Colonic mucosa (tissue), 4 donors: ENCODE measurements at regions not wholly inside any gene's neighbourhood (a gene's known extent, or its start where the extent isn't known, plus 50 kb on each side); places are given as distances from the start of the nearest gene placed in this dataset.

ENCODE experiments used
- DNase-seq: peaks from one replicate; pipeline ENCODE4 v3.0.0-alpha.2; 2020
- H3K27ac ChIP-seq: fragments of 200-600 bp; one replicate; pipeline ENCODE4 v1.8.0; 2021
- H3K27me3 ChIP-seq: fragments of 200-600 bp; one replicate; pipeline ENCODE4 v1.8.0; 2021
- H3K36me3 ChIP-seq: fragments of 200-600 bp; one replicate; pipeline ENCODE4 v1.8.0; 2021
- H3K4me1 ChIP-seq: fragments of 200-600 bp; one replicate; pipeline ENCODE4 v1.8.0; 2021; ENCODE audit warnings: mild to moderate bottlenecking
- H3K4me3 ChIP-seq: fragments of 200-600 bp; one replicate; pipeline ENCODE4 v1.8.0; 2021
- H3K9ac ChIP-seq, 2 donors: one replicate each; pipeline ENCODE4 v1.7.0; 2013; ENCODE audit warnings: control low read depth in 2 of 2, low read depth in 2 of 2, low read length in 2 of 2
- H3K9me3 ChIP-seq: fragments of 200-600 bp; one replicate; pipeline ENCODE4 v1.8.0; 2021
- CTCF ChIP-seq: fragments of 200-600 bp; IDR thresholded peaks from one replicate; pipeline ENCODE4 v1.8.0; 2022; ENCODE audit warnings: antibody characterized with exemption, mild to moderate bottlenecking
- intact Hi-C: fragments of 100-400 bp; cut with DNase I; formaldehyde crosslinking; loops from one replicate; pipeline ENCODE4 v1.14.1; 2022
- donor health status: healthy.
- donor health status: DM: no; HTN: no; CAD: no.
- donor health status: DM: no; HTN: no; CAD: no.

DNA sequence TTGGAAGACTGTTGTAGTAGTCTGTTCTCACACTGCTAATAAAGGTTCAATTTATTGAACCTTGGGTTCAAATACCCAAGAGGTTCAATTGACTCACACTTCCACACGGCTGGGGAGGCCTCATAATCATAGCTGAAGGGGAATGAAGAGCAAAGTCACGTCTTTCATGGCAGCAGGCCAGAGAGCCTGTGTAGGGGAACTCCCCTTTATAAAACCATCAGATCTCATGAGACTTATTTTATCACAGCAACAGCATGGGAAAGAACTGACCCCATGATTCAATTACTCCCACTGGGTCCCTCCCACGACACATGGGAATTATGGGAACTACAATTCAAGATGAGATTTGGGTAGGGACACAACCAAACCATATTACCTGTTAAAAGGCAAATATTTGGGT, 268.2 kb downstream of the TMEM167A start:
- DNase-seq = no peak
- H3K27me3 ChIP-seq = no peaks in the 10 kb centered on the region
- no peaks in the 10 kb centered on the region for H3K36me3 ChIP-seq
- intact Hi-C loops = no loop called here
- no peaks in the 10 kb centered on the region for H3K4me1 ChIP-seq
- no peak for TF ChIP-seq CTCF
- no peak overlapping the region for H3K9ac ChIP-seq
- no peaks in the 10 kb centered on the region for H3K9me3 ChIP-seq
- no peak overlapping the region for H3K4me3 ChIP-seq
- H3K27ac ChIP-seq = no peak overlapping the region

DNA sequence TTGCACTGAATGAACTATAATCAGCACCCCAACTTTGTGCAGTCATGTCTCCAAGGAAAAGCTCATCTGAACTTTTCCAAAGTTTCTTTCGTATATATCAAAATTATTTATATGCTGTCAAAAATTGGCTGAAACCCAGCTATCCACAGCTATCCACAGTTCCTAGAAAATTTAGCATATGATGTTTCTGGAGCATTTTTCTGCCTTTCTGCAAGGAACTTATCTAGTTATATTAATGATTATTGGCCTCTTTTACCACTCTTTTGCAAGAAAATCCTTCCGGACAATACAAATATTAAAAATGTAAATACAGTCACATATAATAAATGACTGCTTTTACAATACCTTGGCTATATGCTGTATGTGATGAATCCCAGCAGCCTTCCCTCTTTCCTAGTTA, 270.2 kb downstream of the TMEM167A start:
- Histone ChIP-seq H3K27me3 (no peaks in the 10 kb centered on the region), H3K9me3 (no peaks in the 10 kb centered on the region), H3K36me3 (no peaks in the 10 kb centered on the region), H3K9ac (no peak overlapping the region), H3K27ac (no peak overlapping the region), H3K4me3 (no peak overlapping the region), H3K4me1 (no peaks in the 10 kb centered on the region)
- intact Hi-C loops = no loop called here
- no peak for DNase-seq
- no peak for TF ChIP-seq CTCF

DNA sequence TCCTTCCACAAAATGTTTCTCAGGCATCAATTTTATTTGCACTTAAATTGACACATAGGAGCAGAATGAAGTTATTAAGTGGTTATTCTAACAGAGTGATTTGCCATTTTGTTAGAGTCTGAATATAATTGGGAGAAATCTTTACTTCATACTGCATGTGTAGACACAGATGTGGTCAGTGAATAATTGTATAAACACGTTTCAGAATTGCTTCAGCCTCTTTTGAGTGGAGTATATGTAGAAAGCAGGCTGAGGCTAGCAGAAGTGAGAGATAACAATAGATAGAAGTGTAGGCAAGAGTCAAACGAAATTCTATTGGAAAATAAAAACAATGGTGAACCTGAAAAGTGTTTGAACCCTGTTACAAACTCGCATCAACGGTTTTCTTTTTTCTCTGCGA, 270.7 kb downstream of the TMEM167A start:
- Histone ChIP-seq H3K27me3 (no peaks in the 10 kb centered on the region), H3K9me3 (no peaks in the 10 kb centered on the region), H3K4me3 (no peak overlapping the region), H3K4me1 (no peaks in the 10 kb centered on the region), H3K27ac (no peak overlapping the region), H3K9ac (no peak overlapping the region), H3K36me3 (no peaks in the 10 kb centered on the region)
- TF ChIP-seq CTCF = no peak
- DNase-seq = no peak
- intact Hi-C loops = no loop called here

DNA sequence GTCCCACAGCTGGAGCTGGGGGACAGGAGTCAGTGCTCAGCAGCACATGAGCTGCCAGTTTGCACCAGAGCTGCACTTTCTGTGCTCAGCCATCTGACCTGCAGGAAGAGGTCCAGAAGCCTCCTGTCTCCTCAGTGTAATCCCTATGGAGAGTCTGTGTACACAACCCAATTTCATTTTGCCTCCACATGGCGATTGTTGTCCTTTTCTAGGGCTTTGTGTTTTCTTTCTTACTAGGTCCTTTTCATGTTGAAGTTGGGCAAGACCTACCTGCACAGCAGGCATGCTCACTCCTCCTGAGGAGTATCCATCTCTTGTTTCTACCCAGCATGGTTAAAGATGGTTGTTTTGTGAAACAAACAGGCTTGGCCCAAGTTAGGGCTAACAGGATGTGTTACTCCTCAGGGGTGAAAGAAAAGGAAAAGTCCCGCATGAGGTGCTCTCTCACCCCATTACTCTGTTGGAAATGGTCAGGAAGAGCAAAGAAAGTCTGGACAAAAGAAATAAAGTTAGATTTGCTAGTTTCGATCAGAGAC, 273.0 kb downstream of the TMEM167A start:
- no peak for TF ChIP-seq CTCF

DNA sequence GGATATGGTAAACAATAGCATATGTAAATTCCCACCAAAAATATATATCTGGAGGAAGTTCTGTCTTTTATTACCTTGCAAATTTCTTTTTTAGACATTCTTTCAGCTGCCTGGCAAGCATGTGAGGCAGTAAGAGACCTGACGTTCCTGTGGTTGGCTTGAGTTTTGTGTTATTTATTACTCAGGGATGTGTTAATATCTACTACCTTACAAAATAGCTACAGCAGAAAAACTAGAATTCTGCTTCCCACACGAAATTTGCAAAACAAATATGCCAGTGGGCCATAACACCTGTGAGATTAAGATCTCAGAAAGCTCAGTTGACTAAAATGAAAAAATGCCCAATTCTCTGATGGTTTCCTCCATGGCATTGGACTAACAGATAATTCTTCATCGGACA, 274.2 kb downstream of the TMEM167A start:
- Histone ChIP-seq H3K36me3 (no peaks in the 10 kb centered on the region), H3K4me3 (no peak overlapping the region), H3K27me3 (no peaks in the 10 kb centered on the region), H3K27ac (no peak overlapping the region), H3K9me3 (no peaks in the 10 kb centered on the region), H3K4me1 (no peaks in the 10 kb centered on the region), H3K9ac (no peak overlapping the region)
- no peak for TF ChIP-seq CTCF
- no peak for DNase-seq
- intact Hi-C loops = no loop called here

More for the DNA sequence above, 273.0 kb downstream of the TMEM167A start:
- H3K4me1 ChIP-seq = no peaks in the 10 kb centered on the region
- no peak overlapping the region for H3K27ac ChIP-seq
- intact Hi-C loops = no loop called here
- H3K9me3 ChIP-seq = no peaks in the 10 kb centered on the region
- H3K9ac ChIP-seq = no peak overlapping the region
- H3K36me3 ChIP-seq = no peaks in the 10 kb centered on the region
- H3K27me3 ChIP-seq = no peaks in the 10 kb centered on the region
- no peak for DNase-seq
- no peak overlapping the region for H3K4me3 ChIP-seq

DNA sequence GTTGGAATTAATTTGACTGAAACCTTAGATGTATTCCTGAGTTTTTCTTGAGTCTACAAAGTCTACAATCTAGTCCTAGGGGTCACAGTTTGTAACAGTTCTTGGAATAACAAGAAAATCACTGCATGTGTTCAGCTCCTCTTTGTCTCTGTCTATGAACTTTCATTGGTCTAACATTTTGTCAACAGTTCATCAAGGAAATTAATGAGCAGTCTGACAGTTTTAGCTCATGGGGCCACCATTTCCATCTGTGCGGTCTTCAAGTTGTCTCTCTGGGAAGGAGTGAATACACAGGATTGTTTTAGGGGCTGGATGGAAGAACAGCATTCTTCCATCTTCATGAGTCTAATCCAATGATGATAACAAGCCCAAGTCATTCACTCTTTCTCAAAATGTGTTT, 276.4 kb downstream of the TMEM167A start:
- Histone ChIP-seq H3K27me3 (no peaks in the 10 kb centered on the region), H3K4me3 (no peak overlapping the region), H3K4me1 (no peaks in the 10 kb centered on the region), H3K9me3 (no peaks in the 10 kb centered on the region), H3K36me3 (no peaks in the 10 kb centered on the region), H3K27ac (no peak overlapping the region), H3K9ac (no peak overlapping the region)
- no peak for DNase-seq
- intact Hi-C loops = no loop called here
- TF ChIP-seq CTCF = no peak
